SK-N-SH (cell line): ENCODE measurements at regions not wholly inside any gene's neighbourhood (a gene's known extent, or its start where the extent isn't known, plus 50 kb on each side); places are given as distances from the start of the nearest gene placed in this dataset.

ENCODE experiments used
- CTCF ChIA-PET: fragments of 300-600, 350-600 bp; formaldehyde crosslinking; extraction: SDS; loops from one replicate; lab custom pipeline; 2021; lab: Yijun Ruan, JAX
- POLR2A ChIA-PET: fragments of 350-600 bp; sonication (Branson Sonifier 250); formaldehyde crosslinking; extraction: SDS; loops from one replicate; lab custom pipeline; 2020; ENCODE audit warnings: antibody characterized with exemption, inconsistent platforms; lab: Yijun Ruan, JAX
- DNase-seq: peaks from one replicate; pipeline ENCODE4 v3.0.0; 2012
- H2AFZ ChIP-seq: fragments of 200-600 bp; sonication (generic); 2 replicates; pipeline ENCODE4 v1.8.1; 2016; ENCODE audit warnings: antibody characterized with exemption, mild to moderate bottlenecking, low read depth
- H3F3A ChIP-seq: fragments of 200-600 bp; sonication (generic); replicated peaks from 2 replicates; pipeline ENCODE3; 2016; ENCODE audit warnings: antibody characterized with exemption, mild to moderate bottlenecking; ENCODE audit not compliant: insufficient read depth
- H3K27ac ChIP-seq, 2 experiments: fragments of 200-500 bp in 1 of 2; fragments of 200-600 bp in 1 of 2; sonication (Bioruptor generic) in 1 of 2; sonication (generic), shearing (Covaris generic) in 1 of 2; 2 replicates each; pipeline versions ENCODE4 v1.5.1 to v1.6.1; 2014 to 2016; ENCODE audit warnings: low read depth in 2 of 2, inconsistent platforms in 1 of 2, low read length in 1 of 2, mild to moderate bottlenecking in 1 of 2, mixed read lengths in 1 of 2
- H3K27me3 ChIP-seq: fragments of 200-600 bp; sonication (generic), shearing (Covaris generic); 2 replicates; pipeline ENCODE4 v1.6.1; 2016; ENCODE audit warnings: mixed run types; ENCODE audit not compliant: insufficient read depth
- H3K36me3 ChIP-seq, 2 experiments: fragments of 200-500 bp in 1 of 2; fragments of 200-600 bp in 1 of 2; sonication (Bioruptor generic) in 1 of 2; sonication (generic) in 1 of 2; replicated peaks in 1 of 2; 2 replicates each; pipeline versions ENCODE3 to v1.5.1; 2014 to 2016; ENCODE audit warnings: low read length in 1 of 2, mild to moderate bottlenecking in 1 of 2; ENCODE audit not compliant: insufficient read depth in 2 of 2, control insufficient read depth in 1 of 2
- H3K4me1 ChIP-seq, 2 experiments: fragments of 200-500 bp in 1 of 2; fragments of 200-600 bp in 1 of 2; sonication (Bioruptor generic) in 1 of 2; sonication (generic), shearing (Covaris generic) in 1 of 2; 2 replicates each; pipeline versions ENCODE4 v1.5.1 to v1.6.1; 2014 to 2016; ENCODE audit warnings: low read depth in 1 of 2, low read length in 1 of 2, mixed run types in 1 of 2; ENCODE audit not compliant: insufficient read depth in 2 of 2, control insufficient read depth in 1 of 2
- H3K4me2 ChIP-seq: fragments of 200-600 bp; sonication (generic), shearing (Covaris generic); 2 replicates; pipeline ENCODE4 v1.6.1; 2017; ENCODE audit warnings: mixed run types
- H3K4me3 ChIP-seq, 2 experiments: fragments of 200-500 bp in 1 of 2; fragments of 200-600 bp in 1 of 2; sonication (Bioruptor generic) in 1 of 2; sonication (generic), shearing (Covaris generic) in 1 of 2; 2 replicates each; pipeline versions ENCODE4 v1.5.1 to v1.8.1; 2014 to 2016; ENCODE audit warnings: low read depth in 2 of 2, inconsistent platforms in 1 of 2, low read length in 1 of 2, mild to moderate bottlenecking in 1 of 2, mixed read lengths in 1 of 2, moderate library complexity in 1 of 2
- H3K79me2 ChIP-seq: fragments of 200-600 bp; sonication (generic); 2 replicates; pipeline ENCODE4 v1.8.1; 2017; ENCODE audit warnings: mild to moderate bottlenecking; ENCODE audit not compliant: insufficient read depth
- H3K9ac ChIP-seq: fragments of 200-600 bp; sonication (generic); 2 replicates; pipeline ENCODE4 v1.6.1; 2017; ENCODE audit warnings: mixed run types
- H3K9me2 ChIP-seq: fragments of 200-600 bp; sonication (generic); 2 replicates; pipeline ENCODE4 v1.6.1; 2017; ENCODE audit warnings: mixed run types
- H3K9me3 ChIP-seq: fragments of 200-600 bp; sonication (generic); 2 replicates; pipeline ENCODE4 v1.6.1; 2017; ENCODE audit warnings: mixed run types, mild to moderate bottlenecking, moderate library complexity
- H4K20me1 ChIP-seq: fragments of 200-600 bp; sonication (generic); 2 replicates; pipeline ENCODE4 v1.6.1; 2017; ENCODE audit warnings: mild to moderate bottlenecking, mixed run types; ENCODE audit not compliant: insufficient read depth
- ELF1 ChIP-seq: IDR thresholded peaks from 2 replicates; pipeline ENCODE4 v1.4.0; 2012
- FOXJ3 ChIP-seq: sonication (generic); formaldehyde crosslinking; IDR thresholded peaks from 2 replicates; pipeline ENCODE4 v1.5.1; 2020; ENCODE audit warnings: mild to moderate bottlenecking, missing genetic modification reagents
- GABPA ChIP-seq: IDR thresholded peaks from 2 replicates; pipeline ENCODE4 v1.4.0; 2012; ENCODE audit warnings: low read depth, mild to moderate bottlenecking
- MAX ChIP-seq: IDR thresholded peaks from 2 replicates; pipeline ENCODE4 v1.4.0; 2012; ENCODE audit warnings: low read depth
- MEF2A ChIP-seq: IDR thresholded peaks from 2 replicates; pipeline ENCODE4 v1.4.0; 2012; ENCODE audit warnings: low read depth, borderline replicate concordance
- NRF1 ChIP-seq: IDR thresholded peaks from 2 replicates; pipeline ENCODE4 v1.6.1; 2012; ENCODE audit warnings: low read depth, mild to moderate bottlenecking, low read length
- REST ChIP-seq: IDR thresholded peaks from 2 replicates; pipeline ENCODE4 v1.6.1; 2012; ENCODE audit warnings: mild to moderate bottlenecking, low read depth, low read length, moderate library complexity
- RXRA ChIP-seq: IDR thresholded peaks from 2 replicates; pipeline ENCODE4 v1.4.0; 2012; ENCODE audit warnings: low read depth, mild to moderate bottlenecking, borderline replicate concordance
- SMC3 ChIP-seq: IDR thresholded peaks from 2 replicates; pipeline ENCODE4 v1.6.1; 2012; ENCODE audit warnings: low read depth, low read length, improper control_type of control experiment
- TAF1 ChIP-seq: IDR thresholded peaks from 2 replicates; pipeline ENCODE4 v1.6.1; 2012; ENCODE audit warnings: low read depth, mild to moderate bottlenecking, low read length, moderate library complexity, borderline replicate concordance
- TEAD4 ChIP-seq: IDR thresholded peaks from 2 replicates; pipeline ENCODE4 v1.4.0; 2012; ENCODE audit warnings: mild to moderate bottlenecking, borderline replicate concordance; ENCODE audit not compliant: insufficient read depth
- YY1 ChIP-seq: IDR thresholded peaks from 2 replicates; pipeline ENCODE4 v1.4.0; 2012; ENCODE audit warnings: low read depth, mild to moderate bottlenecking
- ZBTB33 ChIP-seq: IDR thresholded peaks from 2 replicates; pipeline ENCODE4 v1.4.0; 2012; ENCODE audit warnings: low read depth, borderline replicate concordance
- WGBS: methylation state at CpG from one replicate; pipeline ENCODE4 v1.1.6; 2017; ENCODE audit warnings: low lambda C conversion rate; 5-methylcytosine and 5-hydroxymethylcytosine counted together

- Histone ChIP-seq H3K9me3 (no peaks in the 10 kb centered on the region), H3K9me2 (no peaks in the 10 kb centered on the region), H3K79me2 (no peaks in the 10 kb centered on the region), H3K27me3 (no peaks in the 10 kb centered on the region; the same call in 1 of the 2 replicates), H2AFZ (no peak overlapping the region), H3K4me2 (no peak overlapping the region), H4K20me1 (no peaks in the 10 kb centered on the region), H3K4me3 (no peak overlapping the region), H3K9ac (no peak overlapping the region), H3F3A (no peaks in the 10 kb centered on the region), H3K4me1 (peaks cover 9 to 15% of the 10 kb centered on the region in 2 experiments; a peak in 3 of 4 replicates), H3K36me3 (no peaks in the 10 kb centered on the region), H3K27ac (no peak overlapping the region)
- DNase-seq, result no peak
- POLR2A ChIA-PET, result no interaction called here
- CTCF ChIA-PET, result interaction anchor here (0.7 to 1.3 kb wide), 3 partner anchors 79 to 304 kb away, joined by 3 to 4 read pairs (median 4); no protein-coding TSS in a partner anchor
- WGBS, result 42% methylated on average over 3 of the region's 3 CpGs
- TF ChIP-seq ZBTB33 (no peak), RXRA (no peak), TEAD4 (no peak), MAX (no peak), YY1 (no peak), TAF1 (no peak), NRF1 (no peak), REST (no peak), SMC3 (no peak), ELF1 (no peak), GABPA (no peak), MEF2A (no peak), FOXJ3 (CRISPR knock-in tag) (no peak)
Observed at GRCh38 chr1:62386351-62387121, 50.3 kb upstream of the USP1 start.
